Thoracic aorta (tissue), 2 donors: ENCODE measurements at regions not wholly inside any gene's neighbourhood (a gene's known extent, or its start where the extent isn't known, plus 50 kb on each side); places are given as distances from the start of the nearest gene placed in this dataset.

ENCODE experiments used
- ATAC-seq: fragments of 150-250 bp; one replicate; pipeline ENCODE4 v1.8.0; 2017; ENCODE audit warnings: low read depth; ENCODE audit not compliant: insufficient number of reproducible peaks, low FRiP score
- DNase-seq: peaks from one replicate; pipeline ENCODE4 v3.0.0-alpha.2; 2020; ENCODE audit warnings: low spot score
- H3K27ac ChIP-seq, 2 donors: fragments of 200-600 bp; sonication (generic); 1 replicate in 1 of 2; 2 replicates in 1 of 2; pipeline ENCODE4 v1.5.1; 2016; ENCODE audit warnings: mild to moderate bottlenecking in 2 of 2, moderate library complexity in 2 of 2
- H3K27me3 ChIP-seq: fragments of 200-600 bp; sonication (generic); replicated peaks from 2 replicates; pipeline ENCODE4 v1.6.0; 2016; ENCODE audit warnings: mild to moderate bottlenecking; ENCODE audit not compliant: insufficient read depth
- H3K36me3 ChIP-seq: fragments of 200-600 bp; sonication (generic); one replicate; pipeline ENCODE4 v1.5.1; 2016
- H3K4me1 ChIP-seq, 2 donors: fragments of 200-600 bp; sonication (generic); 1 replicate in 1 of 2; 2 replicates in 1 of 2; pipeline versions ENCODE4 v1.5.1 to v1.6.0; 2016; ENCODE audit warnings: low read depth in 2 of 2, mild to moderate bottlenecking in 1 of 2; ENCODE audit not compliant: control insufficient read depth in 1 of 2
- H3K4me3 ChIP-seq: fragments of 200-600 bp; sonication (generic); 2 replicates; pipeline ENCODE4 v1.5.1; 2016; ENCODE audit warnings: mild to moderate bottlenecking
- H3K9me3 ChIP-seq: fragments of 200-600 bp; sonication (generic); 2 replicates; pipeline ENCODE4 v1.5.1; 2016
- CTCF ChIP-seq: fragments of 200-600 bp; sonication (generic); IDR thresholded peaks from one replicate; pipeline ENCODE4 v1.5.1; 2019; ENCODE audit warnings: antibody characterized with exemption

- no peak overlapping the region for H3K4me3 ChIP-seq
- H3K9me3 ChIP-seq: no peaks in the 10 kb centered on the region
- H3K4me1 ChIP-seq: no peaks in the 10 kb centered on the region
- H3K27ac ChIP-seq: no peak overlapping the region
- no peak for TF ChIP-seq CTCF
- H3K36me3 ChIP-seq: no peaks in the 10 kb centered on the region
- no peak for ATAC-seq
- DNase-seq: no peak
- H3K27me3 ChIP-seq: no peaks in the 10 kb centered on the region
Measured at GRCh38 chr15:75126864-75127580, 74.7 kb upstream of the C15orf39 start.

- H3K27ac ChIP-seq: no peak overlapping the region
- DNase-seq: no peak
- TF ChIP-seq CTCF: no peak
- H3K27me3 ChIP-seq: no peaks in the 10 kb centered on the region
- no peaks in the 10 kb centered on the region for H3K9me3 ChIP-seq
- no peaks in the 10 kb centered on the region for H3K4me1 ChIP-seq
- ATAC-seq: no peak
- H3K4me3 ChIP-seq: no peak overlapping the region
- H3K36me3 ChIP-seq: no peaks in the 10 kb centered on the region
Measured at GRCh38 chr15:75129788-75130187, 71.9 kb upstream of the C15orf39 start.

GRCh38 chr15:75131269-75131643 lies 70.4 kb upstream of the C15orf39 start:
- Histone ChIP-seq H3K9me3 (no peaks in the 10 kb centered on the region), H3K27me3 (no peaks in the 10 kb centered on the region), H3K4me3 (no peak overlapping the region), H3K36me3 (no peaks in the 10 kb centered on the region), H3K27ac (no peak overlapping the region), H3K4me1 (no peaks in the 10 kb centered on the region)
- no peak for TF ChIP-seq CTCF
- no peak for ATAC-seq
- no peak for DNase-seq

- TF ChIP-seq CTCF: no peak
- Histone ChIP-seq H3K4me3 (no peak overlapping the region), H3K9me3 (no peaks in the 10 kb centered on the region), H3K4me1 (no peaks in the 10 kb centered on the region), H3K27me3 (no peaks in the 10 kb centered on the region), H3K36me3 (no peaks in the 10 kb centered on the region), H3K27ac (no peak overlapping the region)
- DNase-seq (no peak), ATAC-seq (no peak)
Measured at GRCh38 chr15:75134748-75135147, 66.9 kb upstream of the C15orf39 start.

GRCh38 chr15:75136118-75136517 lies 65.6 kb upstream of the C15orf39 start:
- no peak for TF ChIP-seq CTCF
- Histone ChIP-seq H3K27ac (no peak overlapping the region), H3K9me3 (no peaks in the 10 kb centered on the region), H3K27me3 (no peaks in the 10 kb centered on the region), H3K36me3 (no peaks in the 10 kb centered on the region), H3K4me1 (no peaks in the 10 kb centered on the region), H3K4me3 (no peak overlapping the region)
- DNase-seq: no peak
- no peak for ATAC-seq
